ENCODE measurements at regions not wholly inside any gene's neighbourhood (a gene's known extent, or its start where the extent isn't known, plus 50 kb on each side); places are given as distances from the start of the nearest gene placed in this dataset.

- Mint-ChIP-seq H3K4me3 (ENCODE audit: unreplicated experiment) (peak overlapping the region; percentile 74), H3K4me1 (ENCODE audit: low read depth) (peaks cover 24% of the 10 kb centered on the region), H3K9me3 (ENCODE audit: low read depth) (no peaks in the 10 kb centered on the region), H3K27me3 (ENCODE audit: low read depth) (peaks cover 4% of the 10 kb centered on the region), H3K27ac (ENCODE audit: unreplicated experiment) (no peak overlapping the region), H3K36me3 (ENCODE audit: low read depth) (peaks cover 4% of the 10 kb centered on the region)
- TF ChIP-seq CTCF (IDR thresholded peaks at IDR 0.05) = no peak
- no peak for DNase-seq (ENCODE audit: low spot score)
Observed at GRCh38 chr3:43893727-43894126, 203.0 kb downstream of the ABHD5 start.

GRCh38 chr3:43894176-43895049, 203.7 kb downstream of the ABHD5 start:
- H3K27me3 Mint-ChIP-seq (ENCODE audit: low read depth) = peaks cover 4% of the 10 kb centered on the region
- H3K9me3 Mint-ChIP-seq (ENCODE audit: low read depth) = no peaks in the 10 kb centered on the region
- TF ChIP-seq CTCF (IDR thresholded peaks at IDR 0.05) = peak; percentile 34
- H3K4me1 Mint-ChIP-seq (ENCODE audit: low read depth) = peaks cover 24% of the 10 kb centered on the region
- peak overlapping the region; percentile 74 for H3K4me3 Mint-ChIP-seq (ENCODE audit: unreplicated experiment)
- H3K27ac Mint-ChIP-seq (ENCODE audit: unreplicated experiment) = no peak overlapping the region
- H3K36me3 Mint-ChIP-seq (ENCODE audit: low read depth) = peaks cover 4% of the 10 kb centered on the region
- DNase-seq (ENCODE audit: low spot score) = no peak

- Mint-ChIP-seq H3K9me3 (ENCODE audit: low read depth) (peaks cover 3% of the 10 kb centered on the region), H3K4me1 (ENCODE audit: low read depth) (peaks cover 24% of the 10 kb centered on the region), H3K36me3 (ENCODE audit: low read depth) (peaks cover 4% of the 10 kb centered on the region), H3K27ac (ENCODE audit: unreplicated experiment) (no peak overlapping the region), H3K27me3 (ENCODE audit: low read depth) (peaks cover 4% of the 10 kb centered on the region), H3K4me3 (ENCODE audit: unreplicated experiment) (no peak overlapping the region)
- TF ChIP-seq CTCF (IDR thresholded peaks at IDR 0.05) = no peak
- DNase-seq (ENCODE audit: low spot score) = no peak
Observed at GRCh38 chr3:43895573-43895972, 204.8 kb downstream of the ABHD5 start.

GRCh38 chr3:43902415-43902814, 211.7 kb downstream of the ABHD5 start:
- no peak for DNase-seq (ENCODE audit: low spot score)
- Mint-ChIP-seq H3K27ac (ENCODE audit: unreplicated experiment) (no peak overlapping the region), H3K36me3 (ENCODE audit: low read depth) (peaks cover 2% of the 10 kb centered on the region), H3K4me1 (ENCODE audit: low read depth) (no peaks in the 10 kb centered on the region), H3K4me3 (ENCODE audit: unreplicated experiment) (no peak overlapping the region), H3K9me3 (ENCODE audit: low read depth) (peaks cover 3% of the 10 kb centered on the region), H3K27me3 (ENCODE audit: low read depth) (peaks cover 2% of the 10 kb centered on the region)
- TF ChIP-seq CTCF (IDR thresholded peaks at IDR 0.05) = no peak

- Mint-ChIP-seq H3K27me3 (ENCODE audit: low read depth) (no peaks in the 10 kb centered on the region), H3K36me3 (ENCODE audit: low read depth) (no peaks in the 10 kb centered on the region), H3K27ac (ENCODE audit: unreplicated experiment) (no peak overlapping the region), H3K4me3 (ENCODE audit: unreplicated experiment) (no peak overlapping the region), H3K9me3 (ENCODE audit: low read depth) (peaks cover 3% of the 10 kb centered on the region), H3K4me1 (ENCODE audit: low read depth) (no peaks in the 10 kb centered on the region)
- DNase-seq (ENCODE audit: low spot score) = no peak
- no peak for TF ChIP-seq CTCF (IDR thresholded peaks at IDR 0.05)
Observed at GRCh38 chr3:43905157-43905556, 214.4 kb downstream of the ABHD5 start.

Data from chondrocyte (in vitro differentiated cells).